Activated CD4-positive, alpha-beta T cell treated with anti-CD3 and anti-CD28 coated beads, Interleukin-2, amount 50 U/mL, for 48 hours (primary cell): ENCODE measurements at regions not wholly inside any gene's neighbourhood (a gene's known extent, or its start where the extent isn't known, plus 50 kb on each side); places are given as distances from the start of the nearest gene placed in this dataset.

Experiments used
- DNase-seq, 2 experiments: peaks; one replicate each; pipeline ENCODE4 v3.0.0-alpha.2; 2020

DNA sequence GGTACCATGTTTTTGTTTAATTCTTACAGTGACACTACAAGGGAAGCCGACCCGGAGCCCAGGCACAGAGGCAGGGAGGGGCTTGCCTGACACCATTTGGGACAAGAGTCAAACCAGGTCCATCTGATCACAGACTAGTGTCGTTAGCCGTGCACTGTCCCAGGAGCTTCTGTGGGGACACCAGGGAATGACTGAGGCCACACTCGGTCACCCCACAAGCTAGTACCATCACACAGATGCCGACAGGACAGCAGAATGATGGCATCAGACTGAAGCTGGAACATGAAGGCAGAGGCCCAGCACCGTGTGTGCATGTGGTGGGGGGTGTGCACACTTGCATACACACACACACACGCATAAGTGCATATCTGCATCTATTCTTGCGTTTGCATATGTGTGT, 61.5 kb upstream of the NECTIN1 start:
- no peak for DNase-seq

GRCh38 chr11:119789766-119790407, 60.9 kb upstream of the NECTIN1 start:
- DNase-seq = no peak

GRCh38 chr11:119788911-119789560, 60.0 kb upstream of the NECTIN1 start:
- no peak for DNase-seq

- no peak for DNase-seq
These were observed 59.3 kb upstream of the NECTIN1 start for GRCh38 chr11:119788096-119788883.

DNA sequence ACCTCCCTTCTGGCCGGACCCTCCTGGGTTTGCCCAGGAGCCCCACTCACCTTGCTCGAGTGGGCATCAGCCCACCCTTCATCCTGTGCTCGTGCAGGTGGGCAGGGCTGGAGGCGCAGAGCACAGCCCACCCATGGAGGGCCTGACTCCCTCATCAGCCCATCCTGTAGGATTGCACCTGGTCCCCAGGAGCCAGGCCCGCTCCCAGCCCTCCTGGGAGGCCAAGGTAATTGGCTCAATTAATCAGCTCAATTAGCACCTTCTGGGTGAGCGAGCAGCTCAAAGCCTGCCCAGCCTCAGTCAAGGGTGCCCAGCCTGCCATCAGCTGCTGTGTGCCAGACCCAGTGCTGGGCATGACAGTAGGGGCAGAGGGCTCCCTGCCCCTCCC, 58.1 kb upstream of the NECTIN1 start:
- no peak for DNase-seq

GRCh38 chr11:119786431-119787073, 57.6 kb upstream of the NECTIN1 start:
- no peak for DNase-seq

DNA sequence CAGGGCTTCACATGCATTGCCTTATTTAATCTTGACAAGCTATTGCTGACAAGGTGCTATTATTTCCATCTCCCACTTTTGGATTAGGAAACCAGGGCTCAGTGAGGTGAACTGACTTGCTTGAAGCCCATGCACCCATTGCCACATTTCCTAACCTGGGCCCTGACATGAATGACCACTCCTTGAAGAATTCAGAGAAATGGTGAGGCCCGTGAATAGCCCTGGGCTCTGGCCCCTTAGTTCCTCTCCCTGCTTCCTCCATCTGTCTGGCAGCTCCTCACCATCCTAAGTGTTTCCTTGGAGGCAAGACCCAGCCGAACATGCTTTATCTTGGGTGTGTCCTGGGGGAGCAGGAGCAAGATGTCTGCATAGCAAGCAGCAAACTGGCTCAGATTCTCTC, 56.1 kb upstream of the NECTIN1 start:
- DNase-seq = no peak

GRCh38 chr11:119784421-119784820, 55.4 kb upstream of the NECTIN1 start:
- no peak for DNase-seq

DNA sequence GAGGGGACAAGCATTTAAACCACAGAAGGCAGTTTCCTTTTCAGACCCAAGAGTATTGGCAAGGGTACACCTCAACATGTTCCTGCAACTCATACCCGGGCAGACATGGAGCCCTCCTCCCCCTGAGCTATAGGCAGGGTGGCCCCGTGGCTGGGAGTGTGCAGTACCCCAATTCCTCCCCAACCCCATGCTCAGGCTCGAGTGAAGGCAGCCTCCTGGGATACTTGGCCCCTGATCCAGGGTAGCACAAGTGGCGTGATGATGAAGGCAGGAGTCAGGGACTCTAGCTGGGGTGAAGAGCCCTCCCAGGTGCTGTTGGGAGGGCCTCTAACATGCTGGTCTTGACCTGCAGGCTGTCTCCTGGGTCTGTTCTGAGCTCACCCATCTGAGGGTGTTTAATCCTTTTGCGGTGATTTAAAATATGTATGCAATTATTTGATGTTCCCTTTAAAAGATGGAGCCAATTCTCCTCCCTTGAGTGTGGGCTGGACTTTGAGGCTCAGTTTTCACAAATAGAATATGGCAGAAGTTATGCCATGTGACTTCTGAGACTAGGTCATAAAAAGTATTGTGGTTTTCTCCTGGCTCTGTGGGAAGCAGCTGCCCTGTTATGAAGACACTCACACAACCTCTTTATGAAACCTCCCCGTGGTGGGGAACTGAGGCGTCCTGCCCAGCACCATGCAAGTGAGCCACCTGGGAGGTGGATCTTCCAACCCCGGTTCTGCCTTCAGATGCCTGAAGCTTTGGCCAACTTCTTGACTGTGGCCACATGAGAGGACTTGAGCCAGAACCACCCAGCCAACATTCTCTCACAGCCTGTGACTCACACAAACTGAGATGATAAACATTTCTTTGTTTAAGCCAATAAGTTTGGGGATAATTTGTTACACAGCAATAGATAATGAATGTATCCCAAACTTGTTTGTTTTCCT, 54.7 kb upstream of the NECTIN1 start:
- DNase-seq = no peak

DNA sequence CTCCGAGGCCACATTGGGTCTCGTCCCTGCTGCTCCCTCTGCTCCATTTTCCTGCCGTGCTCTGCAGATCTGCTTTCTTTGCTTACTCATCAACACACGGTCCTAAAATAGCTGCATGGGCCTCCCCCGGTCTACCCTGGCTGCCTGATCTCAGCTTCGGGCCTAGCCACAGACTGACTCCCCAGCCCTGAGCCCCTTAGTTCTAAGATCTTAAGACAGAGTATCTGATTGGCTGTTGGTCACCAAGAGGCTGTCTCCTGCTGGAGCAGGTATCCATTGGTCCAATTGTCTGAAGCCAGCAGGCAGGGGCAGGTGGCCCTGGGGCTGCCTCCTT, 53.7 kb upstream of the NECTIN1 start:
- DNase-seq = no peak

DNA sequence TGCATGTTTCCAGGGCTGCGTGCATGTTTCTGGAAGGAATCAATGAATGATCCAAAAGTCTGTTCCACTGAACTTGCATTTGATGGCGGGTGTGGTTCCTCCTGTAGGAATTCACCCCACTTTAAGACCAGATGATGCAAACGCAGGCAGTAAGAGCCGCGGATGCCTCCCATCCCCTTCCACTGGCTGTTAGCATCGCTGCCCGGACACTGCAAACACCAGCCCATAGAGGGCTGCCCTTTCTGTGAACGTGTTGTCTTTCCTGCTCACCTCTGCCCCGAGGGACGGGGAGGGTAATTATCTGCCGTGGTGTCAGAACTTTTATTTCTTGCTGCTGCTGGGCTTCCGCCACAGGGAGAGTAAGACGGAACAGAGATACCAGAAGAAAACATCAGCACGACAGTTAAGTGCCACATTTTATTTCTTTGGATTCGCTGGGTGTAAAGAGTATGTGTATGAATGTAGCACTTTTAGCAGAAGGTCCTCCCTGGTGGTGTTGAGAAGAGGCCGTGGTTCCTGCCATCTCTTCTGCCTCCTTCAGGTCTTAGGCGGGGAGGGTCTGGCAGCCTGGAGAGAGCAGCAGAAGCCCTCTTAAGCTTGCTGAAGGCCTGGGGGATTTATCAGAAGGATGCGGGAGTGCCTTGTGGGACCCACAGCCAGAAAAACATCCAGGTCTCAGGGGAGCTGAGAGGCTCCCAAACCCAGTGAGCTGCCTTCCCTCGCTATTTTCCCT, 53.2 kb upstream of the NECTIN1 start:
- no peak for DNase-seq

GRCh38 chr11:119780222-119780953, 51.4 kb upstream of the NECTIN1 start:
- DNase-seq = no peak

DNA sequence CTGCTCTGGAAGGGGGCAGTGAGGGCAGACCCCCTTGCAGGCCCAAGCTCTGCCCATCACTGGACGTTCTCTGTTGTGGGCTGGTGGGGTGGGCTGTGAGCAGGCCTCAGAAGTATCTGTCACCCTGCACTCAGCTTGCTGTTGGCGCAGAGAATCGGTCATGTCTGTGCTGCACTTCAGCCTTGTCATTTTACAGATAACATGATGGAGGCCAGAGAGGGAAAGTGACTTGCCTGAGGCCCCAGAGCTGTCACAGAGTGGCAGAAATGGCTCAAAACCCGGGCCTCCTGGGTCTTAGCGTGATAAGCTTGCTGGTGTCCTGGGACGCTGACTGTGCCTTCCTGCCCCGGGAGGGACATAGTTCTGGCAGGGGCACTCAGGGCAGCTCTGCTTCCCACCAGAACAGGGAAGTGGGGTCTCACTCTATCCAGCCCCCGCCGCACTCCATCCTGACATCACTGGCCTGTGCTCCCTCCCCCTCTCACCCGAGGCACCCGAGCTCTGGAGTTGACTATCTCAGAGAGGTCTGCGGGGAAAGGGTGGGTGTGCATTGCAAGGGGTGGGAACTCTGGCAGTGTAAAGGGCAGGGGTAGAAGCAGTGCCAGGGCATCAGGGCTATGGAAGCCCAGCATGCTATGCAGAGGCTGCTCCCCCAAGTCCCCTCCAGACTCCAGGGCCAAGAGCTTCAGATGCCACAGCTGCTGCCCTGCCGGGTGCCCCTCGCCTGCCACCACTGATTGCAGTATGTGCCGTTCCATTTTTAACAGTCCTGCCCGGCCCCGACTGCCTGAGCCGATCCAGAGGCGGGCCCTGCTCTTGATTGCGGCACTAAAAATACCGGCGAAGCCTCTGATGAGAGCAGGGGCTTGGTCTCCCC, 50.4 kb upstream of the NECTIN1 start:
- DNase-seq = no peak
